ENCODE measurements at regions not wholly inside any gene's neighbourhood (a gene's known extent, or its start where the extent isn't known, plus 50 kb on each side); places are given as distances from the start of the nearest gene placed in this dataset.
"Not testable (repeated sequence)": the region's sequence is repeated elsewhere in the genome, so short reads cannot be mapped to it uniquely, and the experiment has no call there.

DNA sequence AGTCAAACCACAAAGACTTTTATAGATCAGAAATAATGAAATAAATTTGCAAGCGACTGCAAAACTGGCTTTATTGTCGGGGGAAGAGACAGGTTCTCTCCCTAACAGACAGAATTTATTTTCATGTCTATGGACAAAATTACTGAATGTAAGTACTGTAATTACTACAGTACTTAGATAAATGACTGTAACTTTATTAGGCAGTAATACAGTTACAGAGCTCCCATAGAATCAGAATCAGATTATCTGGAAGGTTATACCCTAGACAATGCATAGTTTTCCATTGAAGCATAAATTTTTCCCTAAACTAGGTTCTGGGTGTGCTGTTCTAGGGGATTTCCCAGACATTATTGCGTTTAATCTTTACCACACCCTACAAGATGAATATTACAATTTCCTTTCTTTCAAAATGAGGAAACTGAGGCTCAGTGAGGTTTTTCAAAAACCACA lies 114.2 kb downstream of the C12orf75 start:
- H3K4me3 ChIP-seq (ENCODE audit: low read depth, low read length): no peak overlapping the region
- TF ChIP-seq, protein P1, sequence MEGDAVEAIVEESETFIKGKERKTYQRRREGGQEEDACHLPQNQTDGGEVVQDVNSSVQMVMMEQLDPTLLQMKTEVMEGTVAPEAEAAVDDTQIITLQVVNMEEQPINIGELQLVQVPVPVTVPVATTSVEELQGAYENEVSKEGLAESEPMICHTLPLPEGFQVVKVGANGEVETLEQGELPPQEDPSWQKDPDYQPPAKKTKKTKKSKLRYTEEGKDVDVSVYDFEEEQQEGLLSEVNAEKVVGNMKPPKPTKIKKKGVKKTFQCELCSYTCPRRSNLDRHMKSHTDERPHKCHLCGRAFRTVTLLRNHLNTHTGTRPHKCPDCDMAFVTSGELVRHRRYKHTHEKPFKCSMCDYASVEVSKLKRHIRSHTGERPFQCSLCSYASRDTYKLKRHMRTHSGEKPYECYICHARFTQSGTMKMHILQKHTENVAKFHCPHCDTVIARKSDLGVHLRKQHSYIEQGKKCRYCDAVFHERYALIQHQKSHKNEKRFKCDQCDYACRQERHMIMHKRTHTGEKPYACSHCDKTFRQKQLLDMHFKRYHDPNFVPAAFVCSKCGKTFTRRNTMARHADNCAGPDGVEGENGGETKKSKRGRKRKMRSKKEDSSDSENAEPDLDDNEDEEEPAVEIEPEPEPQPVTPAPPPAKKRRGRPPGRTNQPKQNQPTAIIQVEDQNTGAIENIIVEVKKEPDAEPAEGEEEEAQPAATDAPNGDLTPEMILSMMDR (conservative IDR thresholded peaks at IDR 0.05; ENCODE audit: low read depth, low read length): no peak
- DNase-seq (ENCODE audit: low read depth): no peak

DNA sequence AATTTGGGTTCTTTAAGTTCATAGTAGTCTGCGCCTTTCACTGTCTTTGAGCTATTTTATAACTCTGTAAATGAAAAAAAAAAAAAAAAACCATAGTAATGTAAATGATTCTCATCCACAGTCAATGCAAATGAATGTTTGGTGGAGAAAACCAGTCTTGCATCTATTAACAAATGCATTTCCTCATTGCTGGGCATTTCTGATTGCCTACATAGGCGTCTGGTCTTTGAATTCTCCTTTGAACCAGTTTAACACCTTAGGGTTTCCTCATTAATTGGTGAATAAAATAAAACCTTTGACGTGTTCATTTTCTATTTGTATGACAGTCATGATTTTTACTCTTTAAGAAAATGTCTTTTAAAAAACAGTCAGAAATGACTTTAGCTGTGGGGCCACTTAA lies 114.8 kb downstream of the C12orf75 start:
- TF ChIP-seq, protein P1 (conservative IDR thresholded peaks at IDR 0.05; ENCODE audit: low read depth, low read length): no peak
- no peak for DNase-seq (ENCODE audit: low read depth)

GRCh38 chr12:105445649-105446048 lies 115.2 kb downstream of the C12orf75 start:
- no peak overlapping the region for H3K4me3 ChIP-seq (ENCODE audit: low read depth, low read length)
- DNase-seq (ENCODE audit: low read depth): peak; percentile 32
- TF ChIP-seq, protein P1 (conservative IDR thresholded peaks at IDR 0.05; ENCODE audit: low read depth, low read length): no peak

More for the DNA sequence above, 114.8 kb downstream of the C12orf75 start:
- H3K4me3 ChIP-seq (ENCODE audit: low read depth, low read length): no peak overlapping the region

DNA sequence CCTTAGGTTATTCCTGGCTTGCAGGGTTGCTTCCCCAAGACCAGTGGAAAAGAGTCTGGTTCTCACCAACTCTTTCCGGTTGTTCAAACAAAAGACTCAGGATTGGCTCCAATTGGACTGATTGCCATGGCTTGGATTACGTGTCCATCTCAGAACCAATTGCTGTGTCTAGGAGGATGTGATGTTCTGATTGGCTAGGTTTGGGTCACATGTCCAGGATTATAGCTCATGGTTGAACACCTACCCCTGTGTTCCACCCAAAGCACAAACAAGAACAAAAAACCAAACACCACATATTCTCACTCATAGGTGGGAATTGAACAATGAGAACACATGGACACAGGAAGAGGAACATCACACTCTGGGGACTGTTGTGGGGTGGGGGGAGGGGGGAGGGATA lies 116.0 kb downstream of the C12orf75 start:
- not testable (repeated sequence) for DNase-seq (ENCODE audit: low read depth)

GRCh38 chr12:105449431-105449830 lies 118.9 kb downstream of the C12orf75 start:
- TF ChIP-seq, protein P1 (conservative IDR thresholded peaks at IDR 0.05; ENCODE audit: low read depth, low read length): no peak
- H3K4me3 ChIP-seq (ENCODE audit: low read depth, low read length): no peak overlapping the region
- no peak for DNase-seq (ENCODE audit: low read depth)

More for the DNA sequence above, 116.0 kb downstream of the C12orf75 start:
- not testable (repeated sequence) for H3K4me3 ChIP-seq (ENCODE audit: low read depth, low read length)

GRCh38 chr12:105451211-105451610 lies 120.7 kb downstream of the C12orf75 start:
- DNase-seq (ENCODE audit: low read depth): no peak
- H3K4me3 ChIP-seq (ENCODE audit: low read depth, low read length): no peak overlapping the region
- TF ChIP-seq, protein P1 (conservative IDR thresholded peaks at IDR 0.05; ENCODE audit: low read depth, low read length): no peak

- TF ChIP-seq, protein P1 (conservative IDR thresholded peaks at IDR 0.05; ENCODE audit: low read depth, low read length): no peak
- no peak overlapping the region for H3K4me3 ChIP-seq (ENCODE audit: low read depth, low read length)
- DNase-seq (ENCODE audit: low read depth): no peak
These were observed 121.3 kb downstream of the C12orf75 start for GRCh38 chr12:105451798-105452197.
